ENCODE measurements at regions not wholly inside any gene's neighbourhood (a gene's known extent, or its start where the extent isn't known, plus 50 kb on each side); places are given as distances from the start of the nearest gene placed in this dataset.
"Not testable (repeated sequence)": the region's sequence is repeated elsewhere in the genome, so short reads cannot be mapped to it uniquely, and the experiment has no call there.

DNA sequence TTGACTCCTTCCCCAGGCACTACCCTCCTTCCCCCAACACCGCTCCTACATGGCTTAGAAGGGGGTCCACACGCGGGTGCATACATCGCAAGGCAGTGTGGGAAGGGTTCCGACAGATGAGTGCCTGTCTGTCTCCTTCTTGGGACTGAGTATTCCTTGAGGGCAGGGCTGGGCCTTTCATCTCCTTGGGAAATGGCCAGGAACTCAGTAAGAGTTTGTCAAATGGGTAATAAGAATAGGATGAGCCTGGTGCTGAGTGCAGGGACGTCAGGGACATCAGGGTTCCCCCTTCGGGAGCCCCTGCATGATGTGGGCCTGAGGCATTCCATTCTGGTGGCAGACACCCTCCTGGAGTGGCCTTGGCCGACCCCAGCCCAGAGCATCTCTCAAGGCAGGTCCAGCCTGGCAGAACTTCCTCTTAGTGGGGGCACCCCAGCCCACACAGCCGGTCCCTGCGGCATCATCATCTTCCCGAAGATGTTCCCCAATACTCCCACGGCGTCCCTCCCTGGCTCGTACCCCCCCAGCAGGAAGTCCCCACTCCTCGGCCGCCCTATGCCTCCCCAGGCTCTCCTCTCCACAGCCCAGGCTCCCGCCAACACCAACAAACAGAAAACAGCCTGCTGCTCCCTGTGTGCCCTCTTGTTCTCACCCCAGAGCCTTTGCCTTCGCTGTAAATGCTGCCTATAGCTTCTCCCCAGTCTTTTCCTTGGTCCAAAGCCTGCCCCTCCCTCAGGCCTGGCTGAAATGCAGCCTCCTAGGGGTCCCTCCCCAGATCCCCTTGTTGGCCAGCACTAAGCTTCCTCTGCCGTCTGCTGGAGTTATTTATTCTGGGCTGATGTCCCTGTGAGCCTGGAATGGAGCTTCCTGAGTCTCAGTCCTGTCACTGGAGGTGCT lies 67.5 kb upstream of the LCTL start:
- H3K36me3 ChIP-seq, result no peaks in the 10 kb centered on the region
- TF ChIP-seq Cebpa-rat (IDR thresholded peaks at IDR 0.05), result no peak
- H3K27me3 ChIP-seq, result peaks cover 0 to 5% (median 0%) of the 10 kb centered on the region in 11 experiments; a peak in 1 of 22 replicates
- H3K27ac ChIP-seq, result no peak overlapping the region
- H4K20me1 ChIP-seq, result peaks cover 0 to 4% (median 0%) of the 10 kb centered on the region in 11 experiments; a peak in 1 of 22 replicates
- peak overlapping the region in 2 of 11 experiments; percentile 1 to 19; a peak in 3 of 22 replicates for H3K4me2 ChIP-seq
- H3K9ac ChIP-seq, result no peak overlapping the region
- no peak overlapping the region for H3K4me3 ChIP-seq
- H3K4me1 ChIP-seq, result peaks cover 14 to 26% (median 18%) of the 10 kb centered on the region in 10 experiments
- H3K9me3 ChIP-seq (replicated peaks in 1 of 11), result no peaks in the 10 kb centered on the region

- no peak overlapping the region for H3K9ac ChIP-seq
- no peaks in the 10 kb centered on the region for H3K36me3 ChIP-seq
- no peak overlapping the region for H3K27ac ChIP-seq
- peaks cover 0 to 4% (median 0%) of the 10 kb centered on the region in 11 experiments; a peak in 1 of 22 replicates for H4K20me1 ChIP-seq
- peaks cover 0 to 5% (median 0%) of the 10 kb centered on the region in 11 experiments; a peak in 1 of 22 replicates for H3K27me3 ChIP-seq
- no peaks in the 10 kb centered on the region for H3K9me3 ChIP-seq (replicated peaks in 1 of 11)
- TF ChIP-seq Cebpa-rat (IDR thresholded peaks at IDR 0.05), result no peak
- peaks cover 20 to 28% (median 24%) of the 10 kb centered on the region in 10 experiments for H3K4me1 ChIP-seq
- no peak overlapping the region for H3K4me3 ChIP-seq
- peak overlapping the region in 2 of 11 experiments; percentile 1 to 19; a peak in 1 of 22 replicates for H3K4me2 ChIP-seq
Measured at GRCh38 chr15:66633938-66634250, 68.1 kb upstream of the LCTL start.

- no peak for TF ChIP-seq Cebpa-rat (IDR thresholded peaks at IDR 0.05)
Measured at GRCh38 chr15:66634540-66634939, 67.5 kb upstream of the SMAD6 start.

DNA sequence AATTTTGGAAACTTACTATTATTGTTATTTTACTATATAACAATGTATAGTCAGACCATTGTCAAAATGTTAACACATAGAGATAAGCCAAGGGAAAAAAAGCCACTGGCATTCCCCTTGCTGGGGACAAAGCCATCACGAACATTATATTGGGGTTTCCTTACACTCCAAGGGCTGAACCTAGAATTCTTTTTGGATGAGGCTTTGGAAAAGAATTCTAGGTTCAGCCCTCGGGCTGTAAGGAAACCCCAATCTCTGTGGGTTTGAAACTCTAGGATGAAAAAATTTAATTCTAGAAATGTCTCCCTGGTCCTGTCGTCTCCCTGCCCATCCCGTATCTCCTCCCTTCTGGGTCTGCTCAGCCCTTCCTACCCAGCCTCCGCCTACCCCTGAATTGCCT lies 67.0 kb upstream of the SMAD6 start:
- Histone ChIP-seq H3K36me3 (no peaks in the 10 kb centered on the region), H3K4me1 (peaks cover 24 to 39% (median 30%) of the 10 kb centered on the region in 10 experiments), H3K27ac (no peak overlapping the region), H3K9ac (no peak overlapping the region), H3K27me3 (peaks cover 0 to 5% (median 0%) of the 10 kb centered on the region in 11 experiments; a peak in 1 of 22 replicates), H4K20me1 (peaks cover 0 to 4% (median 0%) of the 10 kb centered on the region in 11 experiments; a peak in 1 of 22 replicates), H3K4me2 (no peak overlapping the region), H3K9me3 (replicated peaks in 1 of 11) (no peaks in the 10 kb centered on the region), H3K4me3 (no peak overlapping the region)
- TF ChIP-seq Cebpa-rat (IDR thresholded peaks at IDR 0.05), result no peak

More at GRCh38 chr15:66634540-66634939, 67.5 kb upstream of the SMAD6 start:
- H4K20me1 ChIP-seq, result peaks cover 0 to 4% (median 0%) of the 10 kb centered on the region in 11 experiments; a peak in 1 of 22 replicates
- H3K4me1 ChIP-seq, result peaks cover 24 to 34% (median 29%) of the 10 kb centered on the region in 10 experiments
- H3K9me3 ChIP-seq (replicated peaks in 1 of 11), result no peaks in the 10 kb centered on the region
- peaks cover 0 to 5% (median 0%) of the 10 kb centered on the region in 11 experiments; a peak in 1 of 22 replicates for H3K27me3 ChIP-seq
- H3K36me3 ChIP-seq, result no peaks in the 10 kb centered on the region
- H3K4me2 ChIP-seq, result no peak overlapping the region
- H3K4me3 ChIP-seq, result no peak overlapping the region
- H3K27ac ChIP-seq, result no peak overlapping the region
- H3K9ac ChIP-seq, result no peak overlapping the region

- peaks cover 24 to 42% (median 30%) of the 10 kb centered on the region in 10 experiments for H3K4me1 ChIP-seq
- H3K9me3 ChIP-seq (replicated peaks in 1 of 11), result no peaks in the 10 kb centered on the region
- no peak overlapping the region for H3K4me2 ChIP-seq
- no peak overlapping the region for H3K9ac ChIP-seq
- no peak overlapping the region for H3K27ac ChIP-seq
- no peaks in the 10 kb centered on the region for H3K36me3 ChIP-seq
- no peak for TF ChIP-seq Cebpa-rat (IDR thresholded peaks at IDR 0.05)
- peaks cover 0 to 4% (median 0%) of the 10 kb centered on the region in 11 experiments; a peak in 1 of 22 replicates for H4K20me1 ChIP-seq
- no peak overlapping the region for H3K4me3 ChIP-seq
- peaks cover 0 to 5% (median 0%) of the 10 kb centered on the region in 11 experiments; a peak in 1 of 22 replicates for H3K27me3 ChIP-seq
Measured at GRCh38 chr15:66635817-66636216, 66.2 kb upstream of the SMAD6 start.

GRCh38 chr15:66637044-66637443 lies 65.0 kb upstream of the SMAD6 start:
- H3K4me3 ChIP-seq; H3K36me3 ChIP-seq; H4K20me1 ChIP-seq; H3K4me2 ChIP-seq; H3K27me3 ChIP-seq; H3K9ac ChIP-seq; H3K9me3 ChIP-seq (replicated peaks in 1 of 11); H3K27ac ChIP-seq: not testable (repeated sequence)
- H3K4me1 ChIP-seq, result peaks cover 23 to 47% (median 27%) of the 10 kb centered on the region in 10 experiments

GRCh38 chr15:66638377-66638776 lies 63.7 kb upstream of the SMAD6 start:
- H3K9me3 ChIP-seq (replicated peaks in 1 of 11), result no peaks in the 10 kb centered on the region

GRCh38 chr15:66641485-66642315 lies 60.3 kb upstream of the SMAD6 start:
- H3K27ac ChIP-seq, result no peak overlapping the region
- H3K9me3 ChIP-seq (replicated peaks in 1 of 11), result no peaks in the 10 kb centered on the region
- no peaks in the 10 kb centered on the region for H3K27me3 ChIP-seq
- H3K4me1 ChIP-seq, result peaks cover 27 to 52% (median 33%) of the 10 kb centered on the region in 10 experiments
- no peak overlapping the region for H3K4me3 ChIP-seq
- TF ChIP-seq Cebpa-rat (IDR thresholded peaks at IDR 0.05), result no peak
- H3K36me3 ChIP-seq, result no peaks in the 10 kb centered on the region
- no peak overlapping the region for H3K9ac ChIP-seq
- H4K20me1 ChIP-seq, result peaks cover 0 to 5% (median 0%) of the 10 kb centered on the region in 11 experiments; a peak in 1 of 22 replicates
- H3K4me2 ChIP-seq, result peak overlapping the region in 3 of 11 experiments; percentile 32 to 39 (median 39); a peak in 5 of 22 replicates

More at GRCh38 chr15:66638377-66638776, 63.7 kb upstream of the SMAD6 start:
- no peak for TF ChIP-seq Cebpa-rat (IDR thresholded peaks at IDR 0.05)
- H3K27ac ChIP-seq, result peak overlapping the region in 1 of 11 experiments; percentile 46; a peak in 1 of 22 replicates
- 0 out of 22 replicates have a peak overlapping the region, but pooled peaks of 1 of the 11 experiments have one; percentile 25 for H3K9ac ChIP-seq
- no peak overlapping the region for H3K4me3 ChIP-seq
- peak overlapping the region; percentile 45 to 86 (median 65) for H3K4me2 ChIP-seq
- H4K20me1 ChIP-seq, result peaks cover 0 to 3% (median 0%) of the 10 kb centered on the region in 11 experiments; a peak in 1 of 22 replicates
- peaks cover 17 to 38% (median 20%) of the 10 kb centered on the region in 10 experiments for H3K4me1 ChIP-seq
- no peaks in the 10 kb centered on the region for H3K36me3 ChIP-seq
- H3K27me3 ChIP-seq, result peaks cover 0 to 5% (median 0%) of the 10 kb centered on the region in 11 experiments; a peak in 1 of 22 replicates

Measured in BLaER1 treated with 17β-estradiol and CSF1 and Interleukin-3, amounts not matched to agents 10 nM and 100 nM (cell line).